ENCODE measurements at regions not wholly inside any gene's neighbourhood (a gene's known extent, or its start where the extent isn't known, plus 50 kb on each side); places are given as distances from the start of the nearest gene placed in this dataset.

- no peak for DNase-seq (ENCODE audit: low spot score)
These were observed 759.4 kb upstream of the C9orf72 start for GRCh38 chr9:28332648-28333047.

GRCh38 chr9:28341913-28342312 lies 768.6 kb upstream of the C9orf72 start:
- no peak for DNase-seq (ENCODE audit: low spot score)

- no peak for DNase-seq (ENCODE audit: low spot score)
These were observed 769.6 kb upstream of the C9orf72 start for GRCh38 chr9:28342815-28343338.

GRCh38 chr9:28363151-28363562 lies 789.9 kb upstream of the C9orf72 start:
- no peak for DNase-seq (ENCODE audit: low spot score)

- DNase-seq (ENCODE audit: low spot score) = no peak
These were observed 791.8 kb upstream of the C9orf72 start for GRCh38 chr9:28365020-28365640.

- no peak for DNase-seq (ENCODE audit: low spot score)
These were observed 792.4 kb upstream of the C9orf72 start for GRCh38 chr9:28365728-28366127.

GRCh38 chr9:28378231-28378630 lies 805.0 kb upstream of the C9orf72 start:
- no peak for DNase-seq (ENCODE audit: low spot score)

GRCh38 chr9:28379082-28379481 lies 805.8 kb upstream of the C9orf72 start:
- no peak for DNase-seq (ENCODE audit: low spot score)

- no peak for DNase-seq (ENCODE audit: low spot score)
These were observed 816.1 kb upstream of the C9orf72 start for GRCh38 chr9:28389411-28389810.

- no peak for DNase-seq (ENCODE audit: low spot score)
These were observed 821.5 kb upstream of the C9orf72 start for GRCh38 chr9:28394774-28395173.

- DNase-seq (ENCODE audit: low spot score) = no peak
These were observed 822.8 kb upstream of the C9orf72 start for GRCh38 chr9:28396058-28396457.

GRCh38 chr9:28407351-28407750 lies 834.1 kb upstream of the C9orf72 start:
- no peak for DNase-seq (ENCODE audit: low spot score)

- no peak for DNase-seq (ENCODE audit: low spot score)
These were observed 836.6 kb upstream of the C9orf72 start for GRCh38 chr9:28409919-28410318.

- DNase-seq (ENCODE audit: low spot score) = no peak
These were observed 837.1 kb upstream of the C9orf72 start for GRCh38 chr9:28410411-28410810.

- DNase-seq (ENCODE audit: low spot score) = no peak
These were observed 840.2 kb upstream of the C9orf72 start for GRCh38 chr9:28413471-28413870.

GRCh38 chr9:28423255-28423654 lies 850.0 kb upstream of the C9orf72 start:
- no peak for DNase-seq (ENCODE audit: low spot score)

- no peak for DNase-seq (ENCODE audit: low spot score)
These were observed 862.2 kb upstream of the C9orf72 start for GRCh38 chr9:28435456-28435855.

- no peak for DNase-seq (ENCODE audit: low spot score)
These were observed 866.4 kb upstream of the C9orf72 start for GRCh38 chr9:28439688-28440087.

- DNase-seq (ENCODE audit: low spot score) = no peak
These were observed 870.2 kb upstream of the C9orf72 start for GRCh38 chr9:28443461-28443860.

- no peak for DNase-seq (ENCODE audit: low spot score)
These were observed 871.4 kb upstream of the C9orf72 start for GRCh38 chr9:28444637-28445036.

- DNase-seq (ENCODE audit: low spot score) = no peak
These were observed 871.9 kb upstream of the C9orf72 start for GRCh38 chr9:28445211-28445610.

- no peak for DNase-seq (ENCODE audit: low spot score)
These were observed 880.6 kb upstream of the C9orf72 start for GRCh38 chr9:28453918-28454317.

GRCh38 chr9:28456861-28457260 lies 883.6 kb upstream of the C9orf72 start:
- DNase-seq (ENCODE audit: low spot score) = no peak

GRCh38 chr9:28464481-28465216 lies 891.4 kb upstream of the C9orf72 start:
- DNase-seq (ENCODE audit: low spot score) = no peak

Data from LoVo (cell line).